ENCODE measurements at regions not wholly inside any gene's neighbourhood (a gene's known extent, or its start where the extent isn't known, plus 50 kb on each side); places are given as distances from the start of the nearest gene placed in this dataset.

- DNase-seq (no peak), ATAC-seq (no peak)
- H3K9me3 ChIP-seq: no peaks in the 10 kb centered on the region
- no peaks in the 10 kb centered on the region for H3K36me3 ChIP-seq (ENCODE audit: low read depth)
- no peaks in the 10 kb centered on the region for H3K4me1 ChIP-seq (ENCODE audit: low read depth)
- H3K4me3 ChIP-seq: no peak overlapping the region
- intact Hi-C loops (cut with DNase I, micrococcal nuclease): no loop called here
- TF ChIP-seq CTCF (IDR thresholded peaks at IDR 0.05): no peak
These were observed 67.8 kb upstream of the MMP2 start for GRCh38 chr16:55411231-55411630.

- no peaks in the 10 kb centered on the region for H3K4me1 ChIP-seq (ENCODE audit: low read depth)
- H3K36me3 ChIP-seq (ENCODE audit: low read depth): no peaks in the 10 kb centered on the region
- intact Hi-C loops (cut with DNase I, micrococcal nuclease): no loop called here
- ATAC-seq (no peak), DNase-seq (no peak)
- H3K9me3 ChIP-seq: no peaks in the 10 kb centered on the region
- TF ChIP-seq CTCF (IDR thresholded peaks at IDR 0.05): no peak
- H3K4me3 ChIP-seq: no peak overlapping the region
These were observed 60.4 kb upstream of the MMP2 start for GRCh38 chr16:55418586-55418985.

- intact Hi-C loops (cut with DNase I, micrococcal nuclease): no loop called here
- no peak for TF ChIP-seq CTCF (IDR thresholded peaks at IDR 0.05)
These were observed 57.8 kb upstream of the MMP2 start for GRCh38 chr16:55421226-55421625.

GRCh38 chr16:55426865-55427484 lies 52.0 kb upstream of the MMP2 start:
- TF ChIP-seq CTCF (IDR thresholded peaks at IDR 0.05): no peak
- ATAC-seq: no peak
- Histone ChIP-seq H3K9me3 (no peaks in the 10 kb centered on the region), H3K4me1 (ENCODE audit: low read depth) (no peaks in the 10 kb centered on the region), H3K4me3 (no peak overlapping the region), H3K36me3 (ENCODE audit: low read depth) (no peaks in the 10 kb centered on the region)
- intact Hi-C loops (cut with DNase I, micrococcal nuclease): no loop called here
- DNase-seq: peak in 1 of 3 donors; percentile 10

More at GRCh38 chr16:55421226-55421625, 57.8 kb upstream of the MMP2 start:
- no peak for DNase-seq
- Histone ChIP-seq H3K4me3 (no peak overlapping the region), H3K9me3 (no peaks in the 10 kb centered on the region), H3K4me1 (ENCODE audit: low read depth) (no peaks in the 10 kb centered on the region), H3K36me3 (ENCODE audit: low read depth) (no peaks in the 10 kb centered on the region)
- ATAC-seq: no peak

All from mucosa of descending colon (tissue), 3 donors.